GM23248 (cell line): ENCODE measurements at regions not wholly inside any gene's neighbourhood (a gene's known extent, or its start where the extent isn't known, plus 50 kb on each side); places are given as distances from the start of the nearest gene placed in this dataset.

Experiments
- EZH2 ChIP-seq: fragments of 200-600 bp; sonication (generic); IDR thresholded peaks from 2 replicates; pipeline ENCODE4 v1.6.1; 2018; ENCODE audit warnings: antibody characterized with exemption, mild to moderate bottlenecking; ENCODE audit not compliant: insufficient read depth, poor library complexity, severe bottlenecking
- EZH2phosphoT487 ChIP-seq: fragments of 200-600 bp; sonication (generic); IDR thresholded peaks from 2 replicates; pipeline ENCODE4 v1.6.1; 2018; ENCODE audit warnings: antibody characterized with exemption, moderate library complexity, mild to moderate bottlenecking, low read depth; ENCODE audit not compliant: insufficient read depth

- TF ChIP-seq EZH2phosphoT487 (no peak), EZH2 (no peak)
Measured at GRCh38 chr10:84665211-84665610, 336.8 kb downstream of the CCSER2 start.
